HG03521 (cell line): ENCODE measurements at regions not wholly inside any gene's neighbourhood (a gene's known extent, or its start where the extent isn't known, plus 50 kb on each side); places are given as distances from the start of the nearest gene placed in this dataset.
"Not testable (repeated sequence)": the region's sequence is repeated elsewhere in the genome, so short reads cannot be mapped to it uniquely, and the experiment has no call there.

Source experiments
- ATAC-seq: cut with Tn5 transposase; IDR thresholded peaks from one replicate; pipeline ENCODE4 v1.9.1; 2021; ENCODE audit warnings: mild to moderate bottlenecking, moderate library complexity; ENCODE audit not compliant: unreplicated experiment

GRCh38 chr6:145276756-145277155, 458.6 kb downstream of the EPM2A start:
- ATAC-seq = no peak

GRCh38 chr6:145277358-145278086, 457.8 kb downstream of the EPM2A start:
- ATAC-seq = no peak

GRCh38 chr6:145278163-145278807, 457.0 kb downstream of the EPM2A start:
- ATAC-seq = no peak

GRCh38 chr6:145279551-145279950, 455.8 kb downstream of the EPM2A start:
- ATAC-seq = no peak

- no peak for ATAC-seq
Measured at GRCh38 chr6:145279993-145280392, 455.3 kb downstream of the EPM2A start.

GRCh38 chr6:145283209-145283608, 452.1 kb downstream of the EPM2A start:
- ATAC-seq = not testable (repeated sequence)

- ATAC-seq = no peak
Measured at GRCh38 chr6:145283856-145284255, 451.5 kb downstream of the EPM2A start.

GRCh38 chr6:145286916-145287315, 448.4 kb downstream of the EPM2A start:
- ATAC-seq = no peak

GRCh38 chr6:145289573-145289972, 445.7 kb downstream of the EPM2A start:
- no peak for ATAC-seq

- no peak for ATAC-seq
Measured at GRCh38 chr6:145290122-145290521, 445.2 kb downstream of the EPM2A start.

GRCh38 chr6:145292066-145292465, 443.3 kb downstream of the EPM2A start:
- no peak for ATAC-seq

- ATAC-seq = no peak
Measured at GRCh38 chr6:145294942-145295341, 440.4 kb downstream of the EPM2A start.

- no peak for ATAC-seq
Measured at GRCh38 chr6:145295746-145296145, 439.6 kb downstream of the EPM2A start.

- no peak for ATAC-seq
Measured at GRCh38 chr6:145305670-145306069, 429.6 kb downstream of the EPM2A start.

- ATAC-seq = no peak
Measured at GRCh38 chr6:145306489-145306888, 428.8 kb downstream of the EPM2A start.

GRCh38 chr6:145309842-145310535, 425.3 kb downstream of the EPM2A start:
- ATAC-seq = no peak

GRCh38 chr6:145312481-145312880, 422.8 kb downstream of the EPM2A start:
- ATAC-seq = no peak

- ATAC-seq = no peak
Measured at GRCh38 chr6:145313041-145313855, 422.1 kb downstream of the EPM2A start.

GRCh38 chr6:145315982-145316600, 419.2 kb downstream of the EPM2A start:
- no peak for ATAC-seq

GRCh38 chr6:145318952-145319351, 416.4 kb downstream of the EPM2A start:
- ATAC-seq = no peak

- no peak for ATAC-seq
Measured at GRCh38 chr6:145319605-145320004, 415.7 kb downstream of the EPM2A start.
